Ishikawa (cell line): ENCODE measurements at regions not wholly inside any gene's neighbourhood (a gene's known extent, or its start where the extent isn't known, plus 50 kb on each side); places are given as distances from the start of the nearest gene placed in this dataset.

Experiments
- CEBPB ChIP-seq: IDR thresholded peaks from 2 replicates; pipeline ENCODE4 v1.6.1; 2012
- CREB1 ChIP-seq: IDR thresholded peaks from 2 replicates; pipeline ENCODE4 v1.6.1; 2012; ENCODE audit warnings: low read depth
- EGR1 ChIP-seq: IDR thresholded peaks from 2 replicates; pipeline ENCODE4 v1.6.1; 2012
- EP300 ChIP-seq: IDR thresholded peaks from 2 replicates; pipeline ENCODE4 v1.6.1; 2012; ENCODE audit warnings: borderline replicate concordance
- FOXM1 ChIP-seq: IDR thresholded peaks from 2 replicates; pipeline ENCODE4 v1.6.1; 2012; ENCODE audit warnings: low read depth, borderline replicate concordance
- NFIC ChIP-seq: IDR thresholded peaks from 2 replicates; pipeline ENCODE4 v1.6.1; 2012
- RAD21 ChIP-seq: IDR thresholded peaks from 2 replicates; pipeline ENCODE4 v1.6.1; 2012; ENCODE audit warnings: low read depth
- REST ChIP-seq: IDR thresholded peaks from 2 replicates; pipeline ENCODE4 v1.6.1; 2012; ENCODE audit warnings: low read depth, mild to moderate bottlenecking
- TAF1 ChIP-seq: IDR thresholded peaks from 2 replicates; pipeline ENCODE4 v1.6.1; 2012; ENCODE audit warnings: low read depth, mild to moderate bottlenecking
- TCF12 ChIP-seq: IDR thresholded peaks from 2 replicates; pipeline ENCODE4 v1.6.1; 2012; ENCODE audit warnings: low read depth
- TEAD4 ChIP-seq: IDR thresholded peaks from 2 replicates; pipeline ENCODE4 v1.6.1; 2012
- USF1 ChIP-seq: IDR thresholded peaks from 2 replicates; pipeline ENCODE4 v1.6.1; 2012
- YY1 ChIP-seq: IDR thresholded peaks from 2 replicates; pipeline ENCODE4 v1.6.1; 2012; ENCODE audit warnings: low read depth
- ZBTB7A ChIP-seq: IDR thresholded peaks from 2 replicates; pipeline ENCODE4 v1.6.1; 2012; ENCODE audit warnings: low read depth
- TF ChIP-seq, protein P1 (sequence below): IDR thresholded peaks from 2 replicates; pipeline ENCODE4 v1.6.1; 2012

DNA sequence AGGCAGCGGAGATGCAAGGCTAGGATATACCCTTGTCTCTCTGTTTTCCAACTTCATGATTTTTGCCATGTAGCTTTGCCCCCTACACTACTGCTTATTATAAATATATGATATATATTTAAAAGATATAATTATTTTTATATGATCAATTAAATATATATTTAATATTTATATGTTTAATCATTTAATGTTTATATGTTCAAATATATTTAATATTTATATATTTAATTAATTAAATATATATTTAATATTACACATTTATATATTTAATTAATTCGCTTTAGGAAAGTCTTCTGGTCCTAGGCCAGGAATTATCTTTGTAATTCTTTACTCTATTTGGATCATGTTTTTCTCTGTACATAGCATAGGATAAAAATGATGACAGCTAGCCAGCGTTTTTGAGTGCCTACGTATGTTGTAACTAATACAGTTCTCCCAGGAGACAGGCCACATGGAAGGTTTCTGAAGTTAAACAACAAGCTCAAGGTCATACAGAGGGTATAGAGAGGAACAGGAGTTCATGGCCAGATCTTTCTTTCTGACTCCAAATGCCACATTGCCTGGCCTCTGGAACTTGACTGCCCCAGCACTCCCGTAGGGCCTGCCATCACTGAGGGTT lies 192.5 kb downstream of the KCNA5 start:
- TF ChIP-seq, protein P1, sequence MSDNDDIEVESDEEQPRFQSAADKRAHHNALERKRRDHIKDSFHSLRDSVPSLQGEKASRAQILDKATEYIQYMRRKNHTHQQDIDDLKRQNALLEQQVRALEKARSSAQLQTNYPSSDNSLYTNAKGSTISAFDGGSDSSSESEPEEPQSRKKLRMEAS, result no peak
- TF ChIP-seq FOXM1 (no peak), EP300 (no peak), RAD21 (no peak)

DNA sequence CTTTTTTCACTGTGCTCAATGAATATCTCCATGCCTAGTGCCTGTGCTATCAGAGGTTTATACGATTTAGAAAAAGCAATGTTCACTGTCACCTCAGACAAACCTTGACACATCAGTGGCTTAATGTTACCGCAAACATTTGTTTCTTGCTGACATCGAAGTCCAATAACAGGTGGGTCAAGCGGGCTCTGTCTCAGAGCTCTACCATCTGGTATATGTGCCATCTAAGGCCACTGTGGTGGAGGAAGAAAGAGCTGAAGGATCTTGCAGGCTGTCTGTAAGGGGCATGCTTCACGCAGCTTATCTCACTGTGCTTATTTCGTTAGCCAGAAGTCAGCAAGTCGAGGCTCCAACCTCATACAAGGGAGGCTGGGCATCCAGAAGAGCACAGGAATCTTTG lies 189.5 kb upstream of the NTF3 start:
- TF ChIP-seq TEAD4, result no peak
- TF ChIP-seq, protein P1, result no peak
- TF ChIP-seq EP300, result no peak
- no peak for TF ChIP-seq CREB1
- TF ChIP-seq TCF12, result no peak
- no peak for TF ChIP-seq REST
- no peak for TF ChIP-seq USF1
- no peak for TF ChIP-seq TAF1
- TF ChIP-seq YY1, result no peak
- no peak for TF ChIP-seq CEBPB

DNA sequence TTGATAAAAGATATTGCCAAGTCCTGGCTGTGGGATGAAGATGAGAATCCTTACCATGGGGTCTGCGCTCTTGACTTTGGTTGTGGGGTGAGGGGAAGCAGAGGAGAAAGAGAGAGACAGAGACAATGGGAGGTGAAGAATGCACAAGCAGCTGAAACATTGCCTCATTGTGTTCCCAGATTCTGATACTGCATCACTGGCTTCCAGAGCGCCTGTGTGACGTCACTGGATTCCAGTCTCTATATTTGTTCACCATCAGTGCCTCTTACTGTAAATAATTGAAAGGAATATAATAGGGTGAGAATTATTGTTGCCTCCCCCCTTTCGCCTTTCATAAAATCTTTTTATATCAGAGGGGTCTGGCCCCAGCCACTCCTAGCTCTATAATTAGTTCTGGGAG lies 188.9 kb upstream of the NTF3 start:
- TF ChIP-seq EP300 (no peak), FOXM1 (no peak), TAF1 (no peak), CEBPB (no peak)

GRCh38 chr12:5244513-5244972 lies 187.4 kb upstream of the NTF3 start:
- TF ChIP-seq RAD21 (no peak), NFIC (no peak), REST (no peak), EGR1 (no peak), YY1 (no peak)

DNA sequence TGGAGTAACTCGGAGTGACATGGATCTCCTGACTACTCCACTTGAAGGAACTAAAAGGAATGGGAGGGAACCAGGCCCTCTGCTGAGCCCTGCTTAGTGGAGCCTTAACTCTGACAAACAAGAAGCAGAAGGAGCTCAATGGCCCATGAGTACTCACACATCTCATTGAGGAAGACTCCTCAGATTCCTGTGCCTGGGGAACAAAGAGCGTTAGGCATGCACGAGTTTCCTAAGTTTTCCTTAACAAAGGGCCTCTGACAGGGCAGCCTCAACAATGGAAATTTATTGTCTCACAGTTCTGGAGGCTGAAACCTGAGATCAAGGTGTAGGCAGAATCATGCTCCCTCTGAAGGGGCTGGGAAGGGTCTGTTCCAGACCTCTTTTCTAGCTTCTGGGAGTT lies 185.7 kb upstream of the NTF3 start:
- TF ChIP-seq, protein P1, result no peak
- TF ChIP-seq REST (no peak), NFIC (no peak), CREB1 (no peak), TCF12 (no peak), FOXM1 (no peak), TEAD4 (no peak), EP300 (no peak), RAD21 (no peak)

DNA sequence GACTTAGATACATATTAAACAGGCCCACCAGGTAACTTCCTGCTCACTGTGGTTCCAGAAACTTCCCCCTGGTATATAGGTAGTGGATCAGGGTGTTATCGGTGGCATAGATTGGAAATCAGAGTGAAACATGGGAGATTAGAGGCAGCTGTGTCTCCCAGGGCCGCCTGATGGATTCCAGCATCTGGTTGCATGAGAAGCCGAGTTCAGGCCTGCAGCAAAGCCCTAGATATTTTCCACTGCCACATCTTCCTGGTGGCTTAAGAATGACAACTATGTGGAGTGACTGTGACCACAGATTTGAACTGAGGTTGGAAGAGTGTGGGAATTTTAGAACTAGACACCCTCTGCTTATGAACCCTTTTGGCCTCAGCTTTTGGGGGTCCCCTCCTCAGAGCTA lies 184.8 kb upstream of the NTF3 start:
- TF ChIP-seq REST (no peak), ZBTB7A (no peak), NFIC (no peak), TCF12 (no peak), RAD21 (no peak), CEBPB (no peak), TAF1 (no peak), EP300 (no peak), USF1 (no peak), CREB1 (no peak), FOXM1 (no peak)
- TF ChIP-seq, protein P1, result no peak
